Esophagus muscularis mucosa (tissue), 4 donors: ENCODE measurements at regions not wholly inside any gene's neighbourhood (a gene's known extent, or its start where the extent isn't known, plus 50 kb on each side); places are given as distances from the start of the nearest gene placed in this dataset.
"Not testable (repeated sequence)": the region's sequence is repeated elsewhere in the genome, so short reads cannot be mapped to it uniquely, and the experiment has no call there.

Experiments
- DNase-seq: peaks from one replicate; pipeline ENCODE4 v3.0.0-alpha.2; 2017; ENCODE audit errors: extremely low spot score
- H3K27ac ChIP-seq, 4 donors: fragments of 200-600 bp; sonication (generic); replicated peaks in 1 of 4; 1 replicate in 3 of 4; 2 replicates in 1 of 4; pipeline ENCODE4 v1.5.1; 2016 to 2019; ENCODE audit warnings: mild to moderate bottlenecking in 1 of 4
- H3K27me3 ChIP-seq, 4 donors: fragments of 200-600 bp; sonication (generic); one replicate each; pipeline versions ENCODE4 v1.5.1 to v1.6.0; 2016 to 2019
- H3K36me3 ChIP-seq, 4 donors: fragments of 200-600 bp; sonication (generic); one replicate each; pipeline ENCODE4 v1.5.1; 2016 to 2019
- H3K4me1 ChIP-seq, 4 donors: fragments of 200-600 bp; sonication (generic); one replicate each; pipeline ENCODE4 v1.5.1; 2016 to 2019
- H3K4me3 ChIP-seq, 4 donors: fragments of 200-600 bp; sonication (generic); 1 replicate in 2 of 4; 2 replicates in 2 of 4; pipeline ENCODE4 v1.5.1; 2016 to 2019; ENCODE audit warnings: mild to moderate bottlenecking in 4 of 4, moderate library complexity in 1 of 4
- H3K9me3 ChIP-seq, 4 donors: fragments of 200-600 bp; sonication (generic); 1 replicate in 3 of 4; 2 replicates in 1 of 4; pipeline ENCODE4 v1.5.1; 2016 to 2019
- EP300 ChIP-seq: sonication (generic); formaldehyde crosslinking; IDR thresholded peaks from one replicate; pipeline ENCODE4 v1.6.1; 2017; ENCODE audit warnings: antibody characterized with exemption
- POLR2A ChIP-seq: fragments of 450-650 bp; IDR thresholded peaks from one replicate; pipeline ENCODE4 v1.6.1; 2017; ENCODE audit warnings: antibody characterized with exemption, moderate library complexity, mild to moderate bottlenecking, low read depth
- POLR2AphosphoS5 ChIP-seq, 2 donors: sonication (generic); formaldehyde crosslinking; IDR thresholded peaks; one replicate each; pipeline ENCODE4 v1.6.1; 2017; ENCODE audit warnings: antibody characterized with exemption in 2 of 2
- WGBS: methylation state at CpG from one replicate; pipeline ENCODE4 v1.1.5; 2018; 5-methylcytosine and 5-hydroxymethylcytosine counted together
- intact Hi-C: fragments of 100-400 bp; cut with DNase I; formaldehyde crosslinking; loops from one replicate; pipeline ENCODE4 v1.15.1; 2023
- TF ChIP-seq, protein P1 (sequence below), 3 experiments: fragments of 200-600 bp in 2 of 3; fragments of 450-650 bp in 1 of 3; sonication (generic) in 2 of 3; IDR thresholded peaks; one replicate each; pipeline ENCODE4 v1.5.1; 2017 to 2019; ENCODE audit warnings: antibody characterized with exemption in 3 of 3, mild to moderate bottlenecking in 2 of 3, moderate library complexity in 1 of 3

DNA sequence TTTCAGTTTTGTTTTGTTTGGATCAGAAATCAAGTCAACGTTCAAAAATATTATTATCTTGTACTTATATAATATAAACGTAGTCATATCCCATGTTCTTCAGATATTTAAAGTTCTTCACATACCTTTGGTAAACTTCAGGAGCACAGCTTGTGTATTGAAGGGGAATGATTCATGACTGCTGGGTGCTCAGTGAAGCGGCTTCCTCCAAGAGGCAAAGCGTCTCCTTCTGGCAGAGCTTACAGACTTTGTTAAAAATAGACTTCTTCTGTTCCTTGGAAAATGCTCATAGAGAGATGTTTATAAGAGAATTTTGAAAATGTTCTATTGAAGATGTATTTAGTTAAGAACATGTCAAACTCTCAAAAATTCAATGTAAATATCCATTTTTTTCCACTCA lies 155.6 kb upstream of the CNTNAP4 start:
- no peak for TF ChIP-seq POLR2A
- no peak overlapping the region for H3K4me3 ChIP-seq
- H3K27me3 ChIP-seq = no peaks in the 10 kb centered on the region
- intact Hi-C loops = no loop called here
- no peaks in the 10 kb centered on the region for H3K36me3 ChIP-seq
- peak overlapping the region in 1 of 4 donors; percentile 8 for H3K27ac ChIP-seq
- WGBS = 32% methylated on average over 4 of the region's 4 CpGs
- no peak for DNase-seq
- peaks cover 0 to 15% (median 0%) of the 10 kb centered on the region in 4 donors for H3K4me1 ChIP-seq
- H3K9me3 ChIP-seq = no peaks in the 10 kb centered on the region

DNA sequence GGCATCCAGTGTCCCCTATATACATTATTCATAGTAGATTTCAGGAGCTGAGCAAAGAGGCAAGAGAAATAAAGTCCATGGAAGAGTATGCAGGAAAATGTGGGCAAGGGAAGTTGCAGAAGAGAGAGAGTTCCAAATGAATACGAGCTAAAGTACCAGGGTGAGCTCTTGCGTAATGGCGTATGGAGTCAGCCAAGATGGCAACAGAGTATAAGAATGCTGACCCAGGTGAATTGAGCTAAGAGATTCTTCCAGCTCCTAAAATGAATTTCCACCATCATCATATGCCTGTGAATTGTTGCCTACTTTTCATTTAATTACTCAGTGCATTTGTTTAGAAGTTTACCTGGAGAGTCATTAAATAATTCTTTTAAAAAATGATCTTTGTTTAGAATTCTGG lies 153.2 kb upstream of the CNTNAP4 start:
- intact Hi-C loops = no loop called here
- Histone ChIP-seq H3K36me3 (no peaks in the 10 kb centered on the region), H3K9me3 (no peaks in the 10 kb centered on the region), H3K27ac (no peak overlapping the region), H3K27me3 (no peaks in the 10 kb centered on the region), H3K4me3 (no peak overlapping the region), H3K4me1 (peaks cover 0 to 15% (median 0%) of the 10 kb centered on the region in 4 donors)
- 80% methylated on average over 3 of the region's 3 CpGs for WGBS
- no peak for DNase-seq
- TF ChIP-seq POLR2AphosphoS5 (IDR thresholded peaks at IDR 0.05) = no peak
- TF ChIP-seq, protein P1, sequence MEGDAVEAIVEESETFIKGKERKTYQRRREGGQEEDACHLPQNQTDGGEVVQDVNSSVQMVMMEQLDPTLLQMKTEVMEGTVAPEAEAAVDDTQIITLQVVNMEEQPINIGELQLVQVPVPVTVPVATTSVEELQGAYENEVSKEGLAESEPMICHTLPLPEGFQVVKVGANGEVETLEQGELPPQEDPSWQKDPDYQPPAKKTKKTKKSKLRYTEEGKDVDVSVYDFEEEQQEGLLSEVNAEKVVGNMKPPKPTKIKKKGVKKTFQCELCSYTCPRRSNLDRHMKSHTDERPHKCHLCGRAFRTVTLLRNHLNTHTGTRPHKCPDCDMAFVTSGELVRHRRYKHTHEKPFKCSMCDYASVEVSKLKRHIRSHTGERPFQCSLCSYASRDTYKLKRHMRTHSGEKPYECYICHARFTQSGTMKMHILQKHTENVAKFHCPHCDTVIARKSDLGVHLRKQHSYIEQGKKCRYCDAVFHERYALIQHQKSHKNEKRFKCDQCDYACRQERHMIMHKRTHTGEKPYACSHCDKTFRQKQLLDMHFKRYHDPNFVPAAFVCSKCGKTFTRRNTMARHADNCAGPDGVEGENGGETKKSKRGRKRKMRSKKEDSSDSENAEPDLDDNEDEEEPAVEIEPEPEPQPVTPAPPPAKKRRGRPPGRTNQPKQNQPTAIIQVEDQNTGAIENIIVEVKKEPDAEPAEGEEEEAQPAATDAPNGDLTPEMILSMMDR (IDR thresholded peaks at IDR 0.05) = no peak
- no peak for TF ChIP-seq POLR2A
- no peak for TF ChIP-seq EP300

DNA sequence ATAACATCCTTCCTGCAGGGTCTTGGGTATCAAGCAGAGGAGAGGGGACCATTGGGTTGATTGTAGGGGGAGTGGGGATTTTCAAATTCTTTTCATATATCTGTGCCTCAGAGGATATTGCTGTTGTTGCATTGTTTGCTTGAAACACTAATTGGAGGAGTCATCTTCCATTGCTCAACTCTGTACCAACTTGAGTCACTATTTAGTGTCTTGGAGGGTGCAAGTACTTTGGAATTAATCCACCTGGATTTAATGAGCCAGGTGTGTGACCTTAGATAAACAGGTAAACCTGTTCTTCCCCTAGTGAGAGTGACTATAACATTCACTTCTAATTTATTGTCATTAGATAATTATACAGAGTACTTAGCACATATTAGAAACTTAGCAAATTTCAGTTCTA lies 151.3 kb upstream of the CNTNAP4 start:
- H3K9me3 ChIP-seq = no peaks in the 10 kb centered on the region
- no peaks in the 10 kb centered on the region for H3K36me3 ChIP-seq
- no peak for DNase-seq
- H3K4me1 ChIP-seq = peaks cover 0 to 15% (median 0%) of the 10 kb centered on the region in 4 donors
- no peaks in the 10 kb centered on the region for H3K27me3 ChIP-seq
- intact Hi-C loops = no loop called here
- no peak for TF ChIP-seq POLR2A
- no peak for TF ChIP-seq POLR2AphosphoS5 (IDR thresholded peaks at IDR 0.05)
- TF ChIP-seq, protein P1 (IDR thresholded peaks at IDR 0.05) = no peak
- no peak for TF ChIP-seq EP300
- no peak overlapping the region for H3K27ac ChIP-seq
- H3K4me3 ChIP-seq = no peak overlapping the region

DNA sequence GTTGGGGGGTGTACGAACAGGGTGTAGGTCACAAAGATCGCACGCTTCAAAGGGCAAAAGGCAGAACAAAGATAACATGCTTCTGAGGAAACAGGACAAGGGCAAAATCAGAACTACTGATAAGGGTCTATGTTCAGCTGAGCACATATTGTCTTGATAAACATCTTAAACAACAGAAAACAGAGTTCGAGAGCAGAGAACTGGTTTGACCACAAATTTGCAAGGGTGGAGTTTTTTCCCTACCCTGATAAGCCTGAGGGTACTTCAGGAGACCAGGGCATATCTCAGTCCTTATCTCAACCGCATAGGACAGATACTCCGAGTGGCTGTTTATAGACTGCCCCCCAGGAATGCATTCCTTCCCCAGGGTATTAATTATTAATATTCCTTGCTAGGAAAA lies 139.1 kb upstream of the CNTNAP4 start:
- not testable (repeated sequence) for H3K4me3 ChIP-seq

DNA sequence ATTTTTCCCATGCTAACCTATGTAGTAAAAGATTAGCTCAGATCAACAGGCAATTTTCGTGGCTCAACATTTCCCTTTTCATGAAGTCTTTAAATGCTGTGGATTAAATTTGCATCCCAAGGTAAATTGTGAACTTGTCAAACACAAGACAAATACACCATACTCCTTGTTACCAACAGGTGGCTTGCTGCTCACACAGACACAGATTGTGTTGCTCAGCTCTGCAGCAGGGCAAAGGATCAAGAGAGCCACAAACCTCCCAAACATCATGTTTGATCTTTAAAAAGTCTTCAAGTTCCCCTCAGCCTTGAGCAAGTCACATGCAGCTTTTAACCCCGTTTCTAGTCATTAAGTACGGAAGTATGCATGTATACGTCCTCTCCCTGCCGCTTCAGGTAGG lies 119.6 kb upstream of the CNTNAP4 start:
- Histone ChIP-seq H3K4me3 (no peak overlapping the region), H3K27me3 (no peaks in the 10 kb centered on the region), H3K27ac (no peak overlapping the region), H3K4me1 (no peaks in the 10 kb centered on the region), H3K9me3 (no peaks in the 10 kb centered on the region), H3K36me3 (no peaks in the 10 kb centered on the region)
- TF ChIP-seq EP300 (no peak), POLR2A (no peak), POLR2AphosphoS5 (IDR thresholded peaks at IDR 0.05) (no peak)
- TF ChIP-seq, protein P1 (IDR thresholded peaks at IDR 0.05) = no peak
- DNase-seq = no peak
- intact Hi-C loops = no loop called here
- whole genome bisulfite sequencing = 74% methylated on average over 5 of the region's 5 CpGs

More for the DNA sequence above, 139.1 kb upstream of the CNTNAP4 start:
- H3K27me3 ChIP-seq, H3K4me1 ChIP-seq, H3K9me3 ChIP-seq, DNase-seq, H3K36me3 ChIP-seq, H3K27ac ChIP-seq, intact Hi-C loops: not testable (repeated sequence)
- WGBS = 76% methylated on average over 6 of the region's 6 CpGs

DNA sequence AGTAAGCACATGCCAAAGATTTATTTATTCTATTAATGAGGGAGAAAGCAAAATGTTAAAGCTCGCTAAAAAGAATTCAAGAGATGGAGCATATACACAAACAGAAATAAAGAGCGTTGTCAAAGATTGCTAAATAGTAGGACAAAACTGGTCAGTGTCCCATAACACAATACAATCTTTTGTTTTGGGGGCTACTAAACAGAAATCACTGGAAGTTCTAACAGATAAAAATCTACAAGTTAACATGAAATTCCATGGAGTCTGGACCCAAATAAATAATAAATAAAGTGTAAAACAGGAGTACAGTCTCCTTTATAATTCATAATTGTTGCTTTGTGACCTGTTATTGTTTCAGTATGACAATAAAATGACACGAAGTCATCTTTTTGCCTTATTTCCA lies 115.2 kb upstream of the CNTNAP4 start:
- TF ChIP-seq POLR2A (no peak), EP300 (no peak), POLR2AphosphoS5 (IDR thresholded peaks at IDR 0.05) (no peak)
- TF ChIP-seq, protein P1 (IDR thresholded peaks at IDR 0.05) = no peak
- H3K4me3 ChIP-seq = no peak overlapping the region
- intact Hi-C loops = no loop called here
- no peaks in the 10 kb centered on the region for H3K27me3 ChIP-seq
- H3K4me1 ChIP-seq = no peaks in the 10 kb centered on the region
- H3K9me3 ChIP-seq = no peaks in the 10 kb centered on the region
- H3K27ac ChIP-seq = no peak overlapping the region
- WGBS = 76% methylated on average over 3 of the region's 3 CpGs
- DNase-seq = no peak
- H3K36me3 ChIP-seq = no peaks in the 10 kb centered on the region
